Lower leg skin (tissue), 4 donors: ENCODE measurements at regions not wholly inside any gene's neighbourhood (a gene's known extent, or its start where the extent isn't known, plus 50 kb on each side); places are given as distances from the start of the nearest gene placed in this dataset.
"Not testable (repeated sequence)": the region's sequence is repeated elsewhere in the genome, so short reads cannot be mapped to it uniquely, and the experiment has no call there.

Experiments
- DNase-seq, 2 donors: peaks; one replicate each; pipeline ENCODE4 v3.0.0-alpha.2; 2019; ENCODE audit warnings: low spot score in 2 of 2
- H3K4me3 ChIP-seq: fragments of 200-600 bp; sonication (generic); 2 replicates; pipeline ENCODE4 v1.5.1; 2017; ENCODE audit warnings: mild to moderate bottlenecking, low read depth; ENCODE audit not compliant: poor library complexity, severe bottlenecking
- POLR2A ChIP-seq, 2 donors: fragments of 450-650 bp; IDR thresholded peaks; one replicate each; pipeline ENCODE4 v1.6.1; 2016 to 2017; ENCODE audit warnings: antibody characterized with exemption in 2 of 2, mild to moderate bottlenecking in 1 of 2, moderate library complexity in 1 of 2
- WGBS, 2 donors: methylation state at CpG; one replicate each; pipeline ENCODE4 v1.1.5; 2018; 5-methylcytosine and 5-hydroxymethylcytosine counted together
- intact Hi-C: fragments of 100-400 bp; cut with DNase I; formaldehyde crosslinking; loops from one replicate; pipeline ENCODE4 v1.15.0; 2023; ENCODE audit warnings: low total_unique reads
- TF ChIP-seq, protein P1 (sequence below), 3 donors: fragments of 450-650 bp; IDR thresholded peaks; one replicate each; pipeline ENCODE4 v1.5.1; 2016; ENCODE audit warnings: antibody characterized with exemption in 3 of 3, mild to moderate bottlenecking in 3 of 3, moderate library complexity in 2 of 3

DNA sequence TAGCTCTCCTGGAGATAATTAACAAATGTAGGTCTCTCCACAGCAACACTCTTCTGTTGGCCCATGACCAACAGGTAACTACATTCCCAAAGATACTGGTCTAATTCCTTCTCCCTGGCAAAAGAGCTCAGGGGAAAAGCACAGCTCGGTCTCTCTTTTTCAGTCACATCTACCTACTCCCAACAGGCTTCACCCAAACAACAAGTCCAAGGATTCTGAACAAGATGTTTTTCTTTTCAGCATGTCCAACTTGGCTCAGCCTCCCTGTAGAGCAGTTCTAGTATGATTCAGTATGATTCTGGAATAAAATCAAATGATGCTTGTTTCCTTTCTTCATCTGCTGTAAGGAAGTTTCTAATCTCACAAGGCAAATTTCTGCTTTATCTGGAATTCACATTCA, 1704.8 kb upstream of the PIK3C3 start:
- intact Hi-C loops: no loop called here
- no peak for DNase-seq
- TF ChIP-seq, protein P1, sequence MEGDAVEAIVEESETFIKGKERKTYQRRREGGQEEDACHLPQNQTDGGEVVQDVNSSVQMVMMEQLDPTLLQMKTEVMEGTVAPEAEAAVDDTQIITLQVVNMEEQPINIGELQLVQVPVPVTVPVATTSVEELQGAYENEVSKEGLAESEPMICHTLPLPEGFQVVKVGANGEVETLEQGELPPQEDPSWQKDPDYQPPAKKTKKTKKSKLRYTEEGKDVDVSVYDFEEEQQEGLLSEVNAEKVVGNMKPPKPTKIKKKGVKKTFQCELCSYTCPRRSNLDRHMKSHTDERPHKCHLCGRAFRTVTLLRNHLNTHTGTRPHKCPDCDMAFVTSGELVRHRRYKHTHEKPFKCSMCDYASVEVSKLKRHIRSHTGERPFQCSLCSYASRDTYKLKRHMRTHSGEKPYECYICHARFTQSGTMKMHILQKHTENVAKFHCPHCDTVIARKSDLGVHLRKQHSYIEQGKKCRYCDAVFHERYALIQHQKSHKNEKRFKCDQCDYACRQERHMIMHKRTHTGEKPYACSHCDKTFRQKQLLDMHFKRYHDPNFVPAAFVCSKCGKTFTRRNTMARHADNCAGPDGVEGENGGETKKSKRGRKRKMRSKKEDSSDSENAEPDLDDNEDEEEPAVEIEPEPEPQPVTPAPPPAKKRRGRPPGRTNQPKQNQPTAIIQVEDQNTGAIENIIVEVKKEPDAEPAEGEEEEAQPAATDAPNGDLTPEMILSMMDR (IDR thresholded peaks at IDR 0.05): no peak
- TF ChIP-seq POLR2A (IDR thresholded peaks at IDR 0.05): no peak
- no peak overlapping the region for H3K4me3 ChIP-seq
- WGBS, 2 donors: 46% methylated on average over 1 of the region's 1 CpG

DNA sequence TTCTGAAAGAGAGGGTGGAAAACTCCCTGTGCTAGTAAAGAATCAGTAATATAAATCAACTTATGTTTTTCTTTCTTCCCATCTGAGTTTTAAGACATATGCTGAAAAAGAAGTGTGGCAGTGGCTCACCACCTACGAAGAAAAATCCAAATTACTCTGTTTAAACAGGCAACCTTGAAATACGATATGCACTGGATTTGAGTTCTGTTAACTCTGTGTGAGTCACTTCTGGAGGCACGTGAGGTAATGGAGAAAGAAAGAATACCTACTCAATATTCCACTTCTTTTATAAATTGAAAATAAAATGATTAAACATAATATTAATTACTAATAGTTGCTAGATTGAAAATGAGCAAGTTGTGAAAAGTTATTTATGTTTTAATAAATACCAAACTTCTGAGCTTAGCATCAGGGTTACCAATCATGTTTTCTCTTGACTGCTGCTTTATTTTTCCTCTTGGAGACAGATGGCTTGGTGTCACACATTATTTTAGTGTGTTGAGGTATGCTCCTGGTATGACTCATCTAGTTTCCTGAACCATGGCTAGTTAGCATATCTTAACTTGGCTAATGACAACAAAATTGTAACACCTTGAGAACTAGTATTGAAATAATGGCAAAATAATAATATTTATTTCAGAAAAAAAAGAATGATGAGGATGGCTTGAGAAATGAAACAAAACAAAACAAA, 1705.5 kb upstream of the PIK3C3 start:
- no peak for DNase-seq
- no peak overlapping the region for H3K4me3 ChIP-seq
- TF ChIP-seq, protein P1 (IDR thresholded peaks at IDR 0.05): no peak
- TF ChIP-seq POLR2A (IDR thresholded peaks at IDR 0.05): no peak
- 47 to 52% methylated on average over 3 of the region's 3 CpGs for WGBS, 2 donors
- intact Hi-C loops: no loop called here

DNA sequence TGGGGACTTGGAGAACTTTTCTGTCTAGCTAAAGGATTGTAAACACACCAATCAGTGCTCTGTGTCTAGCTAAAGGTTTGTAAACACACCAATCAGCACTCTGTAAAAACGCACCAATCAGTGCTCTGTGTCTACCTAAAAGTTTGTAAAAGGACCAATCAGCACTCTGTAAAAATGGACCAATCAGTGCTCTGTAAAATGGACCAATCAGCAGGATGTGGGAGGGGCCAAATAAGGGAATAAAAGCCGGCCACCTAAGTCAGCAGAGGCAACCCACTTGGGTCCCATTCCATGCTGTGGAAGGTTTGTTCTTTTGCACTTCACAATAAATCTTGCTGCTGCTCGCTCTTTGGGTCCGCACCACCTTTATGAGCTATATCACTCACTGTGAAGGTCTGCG, 1709.4 kb upstream of the PIK3C3 start:
- DNase-seq, H3K4me3 ChIP-seq, intact Hi-C loops: not testable (repeated sequence)
- WGBS, 2 donors: 90 to 93% methylated on average over 5 of the region's 5 CpGs

DNA sequence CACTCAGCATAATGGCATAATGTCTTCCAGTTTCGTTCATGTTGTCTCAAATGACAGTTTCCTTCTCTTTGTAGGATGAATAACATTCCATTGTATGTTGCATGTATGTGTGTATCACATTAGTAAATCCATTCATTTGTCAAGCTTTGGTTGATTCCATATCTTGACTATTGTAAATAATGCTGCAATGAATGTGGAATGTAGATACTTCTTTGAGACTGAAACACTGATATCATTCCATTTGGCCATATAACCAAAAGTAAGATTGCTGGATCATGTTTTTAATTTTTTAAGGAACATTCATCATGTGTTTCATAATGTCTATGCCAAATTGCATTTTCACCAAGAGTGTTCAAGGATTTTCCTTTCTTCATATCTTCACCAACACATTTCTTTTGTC, 1711.4 kb upstream of the PIK3C3 start:
- H3K4me3 ChIP-seq: no peak overlapping the region
- intact Hi-C loops: no loop called here
- WGBS, 2 donors: 50 to 62% methylated on average over 1 of the region's 1 CpG
- no peak for DNase-seq
- TF ChIP-seq, protein P1 (IDR thresholded peaks at IDR 0.05): no peak
- no peak for TF ChIP-seq POLR2A (IDR thresholded peaks at IDR 0.05)

DNA sequence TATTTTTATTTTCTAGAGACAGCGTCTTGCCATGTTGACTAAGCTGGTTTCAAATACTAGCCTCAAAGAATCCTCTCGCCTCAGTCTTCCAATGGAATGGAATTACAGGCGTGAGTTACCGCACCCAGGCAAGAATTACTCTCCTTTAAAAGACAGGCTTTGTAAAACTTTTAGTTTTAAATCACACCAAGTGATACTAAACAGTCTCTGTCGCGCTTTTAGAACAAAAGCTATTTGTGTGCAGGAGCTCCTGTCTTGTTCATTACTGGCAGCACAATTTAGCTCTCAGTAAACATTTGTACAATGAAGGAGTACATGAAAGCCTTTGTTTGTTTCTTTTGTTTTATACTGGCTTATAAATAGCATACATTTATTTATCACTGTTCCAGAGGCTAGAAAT, 1719.2 kb upstream of the PIK3C3 start:
- DNase-seq: no peak
- no peak overlapping the region for H3K4me3 ChIP-seq
- intact Hi-C loops: loop anchor here (2.0 to 5.0 kb wide), 2 partner anchors 43 to 1174 kb away; no protein-coding TSS in a partner anchor
- 80 to 81% methylated on average over 6 of the region's 6 CpGs for WGBS, 2 donors
- TF ChIP-seq POLR2A (IDR thresholded peaks at IDR 0.05): no peak
- TF ChIP-seq, protein P1 (IDR thresholded peaks at IDR 0.05): no peak

DNA sequence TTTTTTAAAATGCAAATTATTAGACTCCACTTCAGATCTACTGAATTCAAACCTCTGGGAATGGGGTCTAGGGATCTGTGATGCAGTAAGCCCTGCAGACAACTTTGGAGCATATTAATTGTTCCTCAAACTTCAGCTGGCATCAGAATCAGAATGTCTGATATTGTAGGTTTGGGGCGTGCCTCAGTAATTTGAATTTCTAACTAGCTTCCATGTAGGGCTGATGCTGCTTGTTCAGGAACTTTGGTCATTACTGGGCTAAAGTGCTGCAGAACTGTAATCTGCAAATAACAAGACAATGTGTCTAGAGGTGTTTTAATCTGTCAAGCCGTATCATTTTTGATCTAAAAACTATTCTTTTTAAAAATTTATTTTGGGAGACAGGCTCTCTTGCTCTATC, 1719.7 kb upstream of the PIK3C3 start:
- intact Hi-C loops: loop anchor here (2.0 to 5.0 kb wide), 2 partner anchors 43 to 1173 kb away; no protein-coding TSS in a partner anchor
- H3K4me3 ChIP-seq: no peak overlapping the region
- DNase-seq: no peak
- 78 to 88% methylated on average over 2 of the region's 2 CpGs for WGBS, 2 donors
- no peak for TF ChIP-seq POLR2A (IDR thresholded peaks at IDR 0.05)
- TF ChIP-seq, protein P1 (IDR thresholded peaks at IDR 0.05): no peak
